Colon (tissue), 2 donors: ENCODE measurements at regions not wholly inside any gene's neighbourhood (a gene's known extent, or its start where the extent isn't known, plus 50 kb on each side); places are given as distances from the start of the nearest gene placed in this dataset.

ENCODE experiments used
- FAIRE-seq: peaks from 2 replicates; lab custom pipeline; 2012; peaks lifted over from hg19 to GRCh38; lab: Jason Lieb, UNC
- donor health status: control.
- donor health status: control.

DNA sequence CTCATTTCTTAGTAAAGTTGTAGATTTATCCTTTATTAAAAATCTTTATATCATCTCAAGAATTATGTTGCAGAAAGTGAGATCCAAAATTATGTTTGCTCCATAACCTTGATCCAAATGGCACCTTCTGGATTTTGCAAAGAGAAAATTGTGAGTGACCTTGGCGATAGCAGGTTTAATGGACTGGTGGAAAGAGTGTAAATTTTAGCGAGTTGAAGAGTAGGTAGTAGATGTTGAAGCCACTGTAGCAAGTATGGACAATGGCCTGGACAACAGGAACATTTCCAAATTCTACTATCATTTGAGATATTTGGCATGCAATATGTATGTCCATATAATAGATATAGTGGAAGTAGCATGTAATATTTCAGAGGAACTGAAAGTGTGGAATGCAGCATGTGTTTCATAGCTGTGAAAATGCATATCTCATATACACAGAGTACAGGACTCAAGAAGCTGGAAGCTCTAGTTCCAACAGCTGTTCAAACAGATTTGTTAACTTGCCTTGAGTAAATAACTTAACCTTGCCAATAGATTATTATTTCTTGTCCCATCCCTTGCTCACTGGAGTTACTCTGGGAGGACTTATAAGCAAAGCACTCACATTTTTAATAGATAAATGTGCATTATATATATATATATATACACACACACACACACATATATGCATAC is 152.5 kb upstream of the TLL1 start:
- no peak for FAIRE-seq

DNA sequence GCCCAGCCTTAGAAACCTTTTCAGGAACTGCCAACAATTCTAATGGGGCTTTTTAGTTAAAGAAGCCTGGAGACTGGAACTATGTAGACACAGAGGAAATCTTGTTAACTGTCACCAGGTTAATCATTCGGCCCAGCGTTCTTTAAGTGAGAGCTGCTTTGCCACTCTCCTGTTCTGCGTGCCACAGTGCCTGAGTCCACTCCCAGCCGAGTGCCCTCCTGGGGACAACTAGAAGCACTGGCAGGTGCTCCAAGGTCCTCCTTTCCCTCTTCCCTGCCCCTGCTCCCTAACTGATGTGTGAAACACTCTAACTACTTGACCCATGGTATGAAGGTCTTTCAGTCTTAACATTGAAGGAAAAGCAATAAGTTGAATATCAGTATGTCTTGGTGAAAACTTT is 151.2 kb upstream of the TLL1 start:
- FAIRE-seq, result no peak

DNA sequence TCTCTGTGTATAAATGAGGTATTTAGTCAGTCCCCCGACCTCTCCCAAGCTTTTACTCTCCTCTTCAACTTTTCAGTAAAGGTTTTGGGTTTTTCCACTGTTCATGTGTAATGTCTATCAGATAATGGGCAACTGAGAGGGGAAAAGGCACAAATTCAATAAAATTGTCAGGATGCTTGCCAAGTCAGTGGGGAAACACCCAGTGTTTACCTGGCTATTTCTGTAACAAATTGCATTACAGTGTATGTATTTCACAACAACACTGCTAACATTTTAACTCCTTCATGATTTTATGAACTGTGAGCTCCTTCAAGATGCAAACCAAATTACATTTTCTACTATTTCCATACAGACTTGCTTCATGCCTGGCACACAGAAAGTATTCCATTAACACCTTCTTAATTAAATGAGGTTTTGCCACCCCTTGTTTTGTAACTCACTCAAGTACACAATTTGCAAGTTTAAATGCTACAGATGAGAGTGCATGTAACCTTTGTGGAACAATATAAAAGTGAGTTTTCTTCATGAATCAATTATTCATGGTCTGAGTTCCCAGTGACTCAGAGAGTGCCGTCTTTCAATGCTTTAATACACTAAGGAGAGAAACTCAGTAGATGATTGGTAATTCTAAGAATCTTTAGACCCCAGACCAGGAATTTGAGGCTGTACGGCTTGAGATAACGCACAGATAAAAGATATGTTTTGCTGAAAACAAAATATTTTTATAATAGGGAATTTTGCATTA is 149.8 kb upstream of the TLL1 start:
- FAIRE-seq, result no peak

DNA sequence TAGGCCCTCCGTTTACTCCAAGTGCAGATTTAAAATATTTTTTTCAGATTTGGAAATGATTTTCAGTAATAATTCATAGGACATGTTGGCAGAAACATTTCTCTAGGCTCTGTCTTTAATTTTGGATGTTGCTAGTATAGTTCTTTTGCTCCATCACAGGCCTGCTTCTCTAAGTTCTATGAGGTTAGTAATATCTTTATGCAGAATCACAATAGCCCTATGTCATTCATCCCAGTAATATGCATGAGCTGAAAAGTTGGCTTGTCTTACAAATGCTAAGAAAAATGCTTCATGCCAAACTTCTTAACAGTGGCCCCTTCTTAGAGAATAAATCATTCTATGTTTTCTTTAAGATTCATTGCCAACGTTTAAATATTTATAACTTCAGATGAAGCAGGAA is 148.3 kb upstream of the TLL1 start:
- no peak for FAIRE-seq

DNA sequence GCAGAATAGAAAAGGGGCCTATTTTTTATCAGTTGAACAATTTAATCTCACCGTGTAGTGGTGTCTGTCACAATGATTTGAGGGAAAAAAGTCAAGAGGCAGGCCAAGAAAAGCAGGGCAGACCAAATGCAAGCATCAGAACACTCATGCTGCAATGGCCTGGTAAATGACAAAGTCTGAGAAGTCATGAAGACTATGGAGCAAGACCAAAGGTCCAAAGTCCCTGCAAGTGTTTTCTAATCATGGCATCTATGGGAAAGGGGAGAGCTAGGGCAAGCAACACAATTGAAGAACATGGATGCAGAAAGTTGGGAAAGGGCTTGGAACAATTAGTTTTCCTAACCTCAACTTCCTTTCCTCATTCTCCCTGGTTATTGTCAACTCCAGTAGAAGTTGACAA is 147.7 kb upstream of the TLL1 start:
- FAIRE-seq, result no peak

DNA sequence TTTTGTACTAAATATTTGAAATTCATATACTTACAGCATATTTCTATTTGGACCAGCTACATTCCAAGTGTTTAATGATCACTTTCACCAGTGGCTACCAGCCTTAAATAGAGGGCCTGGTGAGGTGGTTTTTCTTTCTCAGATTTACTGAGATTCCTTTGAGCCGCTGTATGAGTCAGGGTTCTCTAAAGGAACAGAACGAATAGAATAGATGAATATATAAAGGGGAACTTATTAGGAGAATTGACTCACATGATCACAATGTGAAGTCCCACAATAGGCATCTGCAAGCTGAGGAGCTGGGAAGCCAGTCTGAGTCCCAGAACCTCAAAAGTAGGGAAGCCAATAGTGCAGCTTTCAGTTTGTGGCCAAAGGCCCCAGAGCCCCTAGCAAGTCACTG is 146.2 kb upstream of the TLL1 start:
- no peak for FAIRE-seq

DNA sequence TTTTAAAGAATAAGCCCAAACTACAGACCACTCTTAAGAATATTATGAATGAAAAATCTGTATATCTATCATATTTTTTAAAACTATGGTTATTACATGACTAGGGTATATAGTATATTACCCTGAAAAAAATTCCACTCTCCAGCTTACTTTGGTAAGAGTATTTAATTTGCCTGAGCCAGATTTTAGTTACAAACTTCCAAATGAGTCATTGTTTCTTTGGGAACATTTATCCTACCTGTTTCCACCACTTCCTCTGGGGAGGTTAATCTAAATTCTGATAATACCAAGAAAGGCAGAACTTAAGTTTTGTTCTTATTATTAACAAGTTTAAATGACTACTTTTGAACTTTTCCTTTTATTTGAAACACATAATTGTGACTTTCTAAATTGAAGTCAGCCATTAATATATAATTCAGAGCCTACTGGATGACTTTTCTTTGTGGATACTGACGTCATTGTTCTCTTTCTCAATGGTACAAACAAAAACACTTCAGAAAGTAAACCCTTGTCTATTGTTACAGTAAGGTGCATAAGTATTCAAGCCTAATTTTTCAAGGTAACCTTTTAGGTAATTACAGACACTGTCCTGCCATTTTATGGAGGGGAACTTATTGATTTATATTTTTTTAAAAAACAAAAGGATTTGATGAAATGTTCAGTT is 135.6 kb upstream of the TLL1 start:
- FAIRE-seq, result no peak

DNA sequence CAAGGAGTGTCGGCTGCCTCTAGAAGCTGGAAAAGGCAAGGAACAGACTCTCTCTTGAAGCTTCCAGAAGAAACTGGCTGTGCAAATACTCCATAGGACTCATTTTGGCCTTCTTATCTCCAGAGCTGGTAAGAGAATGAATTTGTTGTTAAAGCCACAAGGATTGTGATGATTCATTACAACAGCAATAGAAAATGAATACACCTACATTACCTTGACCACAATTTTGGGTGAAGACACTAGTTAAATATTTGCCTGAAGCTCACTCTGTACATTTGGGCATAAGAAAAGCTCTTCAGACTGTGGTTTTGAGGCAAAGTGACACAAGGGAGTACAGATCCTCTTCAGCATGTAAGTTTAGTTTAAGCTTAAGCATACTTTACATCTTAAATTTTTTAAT is 134.5 kb upstream of the TLL1 start:
- FAIRE-seq, result no peak

DNA sequence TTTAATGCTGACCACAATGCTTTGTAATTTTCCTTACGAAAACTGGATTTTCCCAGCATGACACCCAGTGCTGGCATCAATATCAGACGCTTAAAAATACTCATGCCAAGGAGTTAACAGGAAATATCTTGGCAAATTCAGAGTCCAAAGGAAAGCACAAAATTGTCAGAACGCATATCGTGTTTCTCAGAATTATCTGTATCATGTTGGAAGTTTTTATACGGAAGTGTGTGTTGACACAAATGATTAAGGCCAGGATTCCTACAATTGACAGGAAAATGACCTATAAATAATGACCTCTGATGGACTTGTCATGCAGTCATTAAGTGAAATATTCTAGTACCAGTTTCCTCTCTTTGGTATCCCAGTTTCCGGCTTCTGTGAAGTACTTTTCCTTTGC is 132.1 kb upstream of the TLL1 start:
- no peak for FAIRE-seq

DNA sequence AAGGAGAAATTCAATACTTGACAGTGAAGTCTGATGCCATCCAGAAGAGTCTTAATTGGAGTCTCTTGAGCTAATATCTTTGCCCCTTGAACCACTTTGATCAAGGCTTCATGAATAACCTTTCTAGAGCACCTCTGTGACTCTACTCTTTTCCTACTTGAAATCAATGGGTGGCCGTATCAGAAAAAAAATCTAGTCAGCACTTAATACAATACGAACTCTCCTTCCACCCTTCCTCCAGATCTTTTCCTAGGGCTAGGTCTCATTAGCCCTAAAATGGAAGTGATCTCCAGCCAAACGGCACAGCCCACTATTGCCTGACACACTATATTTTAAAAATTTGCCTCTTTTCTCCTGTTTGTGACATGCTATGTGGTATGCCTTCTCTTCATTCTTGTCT is 129.6 kb upstream of the TLL1 start:
- FAIRE-seq, result no peak

DNA sequence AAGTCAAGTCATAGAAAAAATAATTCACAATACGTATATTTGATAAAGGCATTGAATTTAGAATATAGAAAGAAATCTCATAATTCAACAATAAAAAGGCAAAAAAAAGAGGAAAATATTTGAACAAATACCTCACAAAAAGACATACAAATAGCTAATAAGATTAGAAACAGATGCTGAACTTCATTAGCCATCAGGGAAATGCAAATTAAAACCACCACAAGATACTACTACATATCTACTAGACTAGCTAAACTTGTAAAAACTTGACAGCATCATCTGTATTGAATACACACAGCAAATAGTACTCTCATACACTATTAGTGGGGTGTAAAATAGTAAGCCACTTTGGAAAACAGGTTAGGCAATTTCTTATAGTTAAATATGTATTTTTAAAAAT is 128.7 kb upstream of the TLL1 start:
- FAIRE-seq, result no peak

DNA sequence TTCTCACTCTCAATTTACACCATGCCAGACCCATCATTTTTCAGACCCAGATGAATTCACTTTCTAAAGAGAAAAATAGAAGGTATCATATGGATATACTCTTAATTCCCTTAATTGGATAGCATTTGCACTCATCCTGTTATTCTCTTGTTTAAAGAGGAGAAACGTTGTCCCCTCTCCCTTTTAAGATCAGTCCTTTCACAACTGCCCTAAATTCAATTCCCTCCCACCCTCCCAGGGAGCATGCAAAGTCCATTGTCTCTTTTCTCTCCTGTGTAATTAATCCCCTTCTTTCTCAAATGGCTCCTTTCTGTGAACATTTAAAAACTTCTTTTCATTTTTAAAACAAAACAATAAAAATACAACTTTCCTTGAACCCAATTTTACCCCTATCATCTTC is 124.7 kb upstream of the TLL1 start:
- FAIRE-seq, result no peak

DNA sequence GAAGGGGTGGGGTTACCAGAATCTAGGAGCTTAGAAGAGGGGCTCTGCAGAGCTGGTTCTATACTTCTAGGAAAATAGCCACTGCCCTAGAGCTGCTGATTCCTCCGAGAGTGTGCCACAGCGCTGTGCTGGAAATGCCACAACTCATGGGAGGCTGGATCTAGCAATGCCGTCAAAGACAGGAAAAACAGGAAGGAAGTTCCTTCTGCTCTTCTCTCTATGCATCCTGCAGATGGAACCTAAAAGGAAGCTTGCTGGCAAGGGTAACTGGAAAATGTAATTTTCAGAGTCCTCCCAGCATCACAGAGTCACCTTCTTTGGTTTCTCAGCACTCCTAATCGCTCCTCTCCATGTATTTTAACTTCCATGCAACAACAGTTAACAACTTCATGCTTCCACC is 121.2 kb upstream of the TLL1 start:
- FAIRE-seq, result no peak

DNA sequence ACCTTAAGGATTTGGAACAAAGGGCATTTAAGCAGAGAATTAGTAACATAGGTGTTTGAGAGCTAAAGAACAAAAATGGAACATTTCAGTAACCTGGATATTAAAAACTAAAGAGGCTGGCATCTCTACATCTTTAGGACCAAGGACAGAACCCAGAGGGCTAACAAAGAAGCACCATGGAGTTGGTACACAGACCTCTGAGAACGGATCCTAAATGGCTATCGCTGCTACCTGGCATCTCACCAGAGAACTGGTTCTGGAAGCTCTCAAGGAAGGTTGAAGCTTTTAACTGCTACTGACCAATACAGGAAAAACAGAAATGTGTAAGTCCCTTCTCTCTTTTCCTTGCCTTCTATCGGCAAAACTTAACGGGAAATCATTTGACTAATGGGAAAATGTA is 118.4 kb upstream of the TLL1 start:
- no peak for FAIRE-seq

DNA sequence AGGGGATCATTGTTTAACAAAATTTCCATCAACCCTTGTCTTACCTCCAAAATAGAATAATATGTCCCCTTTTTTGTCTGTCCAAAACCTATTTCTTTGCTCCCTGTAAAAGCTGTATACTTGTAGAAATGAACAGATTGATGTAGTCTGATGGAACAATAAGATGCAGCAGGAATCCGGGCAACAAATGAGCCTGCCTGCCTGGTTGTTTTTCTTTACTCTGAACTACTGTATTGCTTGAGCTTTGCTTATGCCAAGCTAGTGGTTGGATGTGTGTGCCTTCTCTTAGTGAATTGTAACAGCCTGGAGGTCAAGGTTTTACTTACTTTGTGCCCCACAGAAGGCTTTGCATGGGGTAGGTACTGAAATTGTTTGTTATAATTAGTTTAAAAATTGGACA is 116.2 kb upstream of the TLL1 start:
- no peak for FAIRE-seq

DNA sequence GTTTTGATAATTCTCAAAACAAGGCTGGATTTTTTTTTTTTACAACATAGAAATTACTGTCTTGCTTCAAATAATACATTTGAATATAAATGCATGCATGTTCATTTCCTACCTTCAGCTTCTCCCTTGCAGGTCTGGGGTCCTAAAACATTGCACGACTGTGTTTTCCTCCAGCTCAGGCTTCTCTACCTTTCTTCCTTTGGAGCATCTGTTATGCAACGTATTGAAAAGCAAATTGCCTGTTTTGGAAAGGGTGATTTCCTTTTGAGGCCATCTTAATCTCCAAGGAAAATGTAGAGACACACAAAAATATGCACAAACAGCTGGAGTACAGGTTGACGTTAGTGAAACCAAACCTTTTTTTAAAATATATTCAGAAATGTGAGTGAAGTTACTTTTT is 115.6 kb upstream of the TLL1 start:
- FAIRE-seq, result no peak

DNA sequence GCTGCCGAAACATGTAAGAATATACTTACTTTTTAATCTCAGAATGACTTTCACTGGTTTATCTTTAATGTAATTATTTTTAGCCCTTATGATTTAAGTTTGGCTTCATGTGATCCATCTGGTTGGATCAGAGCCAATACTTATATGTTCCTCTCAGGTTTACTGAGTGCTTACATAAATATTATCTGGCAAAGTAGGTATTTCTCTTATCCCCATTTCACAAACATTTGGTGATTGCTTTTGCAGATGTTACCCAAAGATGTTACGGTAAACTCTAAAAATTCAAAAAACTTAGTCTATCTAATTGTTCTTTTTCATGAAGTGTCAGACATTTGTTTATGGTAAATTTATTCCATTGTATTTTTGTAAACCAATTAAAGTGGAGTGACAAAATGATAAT is 115.0 kb upstream of the TLL1 start:
- no peak for FAIRE-seq

DNA sequence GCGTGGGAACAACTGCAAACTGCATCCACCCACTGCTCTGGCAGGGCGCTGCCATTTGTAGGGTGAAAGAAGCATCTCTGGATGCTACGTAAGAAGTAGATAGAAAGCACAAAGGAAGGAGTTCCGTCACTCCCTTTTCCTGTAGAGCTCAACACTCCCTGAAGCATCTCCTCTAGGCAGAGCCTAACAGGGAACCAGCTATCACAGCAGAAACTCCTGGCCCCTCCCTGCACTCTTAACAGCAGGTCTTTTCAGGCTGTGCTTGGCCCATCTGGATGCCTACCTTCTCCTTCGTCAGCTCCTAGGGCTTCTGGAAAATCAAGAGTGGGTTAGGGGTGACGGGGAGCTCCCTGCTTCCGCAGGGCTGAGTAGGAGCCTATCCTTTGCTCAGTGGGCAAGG is 112.9 kb upstream of the TLL1 start:
- no peak for FAIRE-seq

DNA sequence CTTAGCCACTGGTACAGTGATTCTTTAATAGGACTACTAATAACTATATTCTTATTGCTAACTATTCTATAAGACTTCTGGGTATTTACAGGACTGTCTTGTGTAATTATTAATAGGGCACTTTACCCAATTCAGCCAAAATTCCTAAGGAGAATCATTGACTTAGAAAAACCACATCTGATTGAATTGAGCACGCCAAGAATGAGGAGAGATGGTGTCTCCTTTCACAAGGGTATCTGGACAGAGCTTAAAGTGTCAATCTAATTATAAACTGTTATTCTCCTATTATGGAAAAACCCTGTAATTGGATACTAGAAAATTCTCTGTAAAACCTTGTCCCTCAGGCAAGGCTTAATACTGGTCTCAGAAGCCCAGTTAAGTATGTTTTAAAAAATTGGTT is 111.1 kb upstream of the TLL1 start:
- FAIRE-seq, result no peak

DNA sequence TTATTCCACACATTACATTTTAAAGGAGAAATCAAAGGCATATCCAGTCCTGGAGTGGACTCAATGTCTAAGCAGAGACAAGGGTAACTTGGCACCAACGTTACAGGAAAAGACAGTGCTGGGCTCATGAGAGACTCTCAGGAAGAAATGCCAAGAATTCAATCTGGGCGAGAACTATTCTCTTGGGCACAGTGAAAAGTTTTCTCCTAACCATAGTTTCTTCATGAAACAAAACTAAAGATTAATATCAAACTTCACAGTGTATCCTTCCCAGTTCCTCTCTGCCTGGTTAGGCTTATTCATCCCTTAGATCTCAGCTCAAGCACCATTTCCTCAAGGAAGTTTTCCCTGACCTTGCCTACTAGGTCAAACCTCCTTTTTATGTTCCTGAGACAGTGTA is 109.4 kb upstream of the TLL1 start:
- FAIRE-seq, result no peak

DNA sequence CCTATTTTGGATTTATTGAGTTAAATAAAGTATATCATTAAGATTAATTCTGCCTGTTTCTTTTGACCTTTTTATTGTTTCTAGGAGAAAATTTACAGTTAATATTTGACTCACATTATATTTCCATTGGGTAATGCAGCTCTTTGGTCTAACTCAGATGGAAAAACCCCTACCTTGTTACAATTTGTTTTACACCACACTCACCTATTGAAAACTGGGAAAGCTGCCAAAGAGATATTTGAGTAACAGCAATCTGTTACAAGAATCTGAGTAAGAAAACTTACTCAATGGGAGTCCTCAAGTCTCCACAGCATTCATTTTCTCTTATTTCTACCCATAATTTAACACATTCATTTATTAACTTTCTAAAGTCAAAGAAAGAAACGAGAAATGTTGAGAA is 108.0 kb upstream of the TLL1 start:
- FAIRE-seq, result no peak

DNA sequence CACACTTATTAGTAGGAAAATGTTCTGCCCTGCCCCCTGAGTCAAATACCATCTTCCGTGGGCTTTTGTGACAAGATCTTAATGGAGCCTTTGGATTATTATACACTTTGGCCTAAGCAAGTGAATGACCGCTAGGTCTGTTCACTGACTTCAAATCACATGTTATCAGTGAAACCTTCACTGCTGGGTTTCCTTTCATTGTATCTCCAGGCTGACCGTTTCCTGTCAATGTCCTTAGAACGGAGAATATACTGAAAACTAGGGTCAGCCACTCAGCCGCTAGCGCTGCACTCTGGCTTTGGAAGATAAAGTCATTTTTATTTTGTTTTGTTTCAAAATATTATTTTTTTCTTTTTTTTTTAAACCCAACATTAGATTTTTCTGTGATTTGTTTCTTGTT is 107.0 kb upstream of the TLL1 start:
- no peak for FAIRE-seq

DNA sequence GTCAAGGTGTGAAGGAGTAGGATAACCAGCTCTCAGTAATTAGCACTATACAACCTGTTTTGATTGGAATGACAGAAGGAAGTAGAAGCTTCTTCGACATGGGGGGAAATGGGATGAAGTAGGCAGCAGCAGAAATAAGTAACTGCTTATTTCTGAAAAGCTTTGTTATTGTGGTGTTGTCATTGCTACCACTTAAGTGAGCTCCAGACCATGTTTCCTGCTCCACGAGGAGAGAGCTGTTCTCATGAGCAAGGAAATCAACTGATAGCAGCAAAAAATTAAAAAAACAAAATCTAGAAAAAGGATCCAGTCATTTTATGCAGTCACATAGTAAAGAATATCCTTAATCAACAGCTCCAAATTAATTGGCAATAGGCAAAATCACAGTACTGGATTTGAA is 106.1 kb upstream of the TLL1 start:
- FAIRE-seq, result no peak

DNA sequence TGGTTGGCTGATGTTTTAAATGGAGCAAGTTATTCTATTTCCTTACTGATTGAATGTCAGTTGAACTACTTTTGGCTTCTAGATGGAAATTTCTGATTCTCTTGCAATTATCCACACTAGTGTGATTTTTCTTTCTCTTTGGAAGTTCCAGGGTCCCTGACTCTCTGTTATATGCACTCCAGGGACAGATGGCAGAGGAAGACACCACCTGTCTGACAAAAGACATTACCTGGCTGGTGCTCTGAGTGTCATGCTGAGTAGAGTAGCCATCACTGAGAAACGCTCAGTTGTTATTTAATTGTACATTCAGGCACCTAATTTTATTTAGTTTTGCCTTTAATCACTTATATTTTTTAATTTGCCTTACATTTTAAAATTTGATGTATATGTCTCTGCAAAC is 105.4 kb upstream of the TLL1 start:
- FAIRE-seq, result no peak
